ENCODE measurements at regions not wholly inside any gene's neighbourhood (a gene's known extent, or its start where the extent isn't known, plus 50 kb on each side); places are given as distances from the start of the nearest gene placed in this dataset.

GRCh38 chr13:55394470-55394869 is 1746.2 kb upstream of the PRR20A start:
- no peaks in the 10 kb centered on the region for H3K4me1 ChIP-seq
- H3K36me3 ChIP-seq, result no peaks in the 10 kb centered on the region
- TF ChIP-seq CTCF (IDR thresholded peaks at IDR 0.05), result no peak
- no peak for TF ChIP-seq EP300 (IDR thresholded peaks at IDR 0.05)
- no peak for TF ChIP-seq POLR2A (IDR thresholded peaks at IDR 0.05)
- H3K27ac ChIP-seq, result no peak overlapping the region
- no peaks in the 10 kb centered on the region for H3K27me3 ChIP-seq
- peaks cover 0 to 4% (median 0%) of the 10 kb centered on the region in 4 donors for H3K9me3 ChIP-seq
- H3K4me3 ChIP-seq, result no peak overlapping the region
- WGBS, 2 donors, result 69 to 81% methylated on average over 3 of the region's 3 CpGs
- DNase-seq (ENCODE audit: low spot score in 2 of 2), result no peak

GRCh38 chr13:55402870-55403269 is 1737.8 kb upstream of the PRR20A start:
- H3K27ac ChIP-seq, result no peak overlapping the region
- no peaks in the 10 kb centered on the region for H3K36me3 ChIP-seq
- H3K4me1 ChIP-seq, result no peaks in the 10 kb centered on the region
- TF ChIP-seq EP300 (IDR thresholded peaks at IDR 0.05) (no peak), CTCF (IDR thresholded peaks at IDR 0.05) (no peak), POLR2A (IDR thresholded peaks at IDR 0.05) (no peak)
- H3K4me3 ChIP-seq, result no peak overlapping the region
- no peak for DNase-seq (ENCODE audit: low spot score in 2 of 2)
- H3K27me3 ChIP-seq, result no peaks in the 10 kb centered on the region
- no peaks in the 10 kb centered on the region for H3K9me3 ChIP-seq
- WGBS, 2 donors, result 89 to 92% methylated on average over 1 of the region's 1 CpG

DNA sequence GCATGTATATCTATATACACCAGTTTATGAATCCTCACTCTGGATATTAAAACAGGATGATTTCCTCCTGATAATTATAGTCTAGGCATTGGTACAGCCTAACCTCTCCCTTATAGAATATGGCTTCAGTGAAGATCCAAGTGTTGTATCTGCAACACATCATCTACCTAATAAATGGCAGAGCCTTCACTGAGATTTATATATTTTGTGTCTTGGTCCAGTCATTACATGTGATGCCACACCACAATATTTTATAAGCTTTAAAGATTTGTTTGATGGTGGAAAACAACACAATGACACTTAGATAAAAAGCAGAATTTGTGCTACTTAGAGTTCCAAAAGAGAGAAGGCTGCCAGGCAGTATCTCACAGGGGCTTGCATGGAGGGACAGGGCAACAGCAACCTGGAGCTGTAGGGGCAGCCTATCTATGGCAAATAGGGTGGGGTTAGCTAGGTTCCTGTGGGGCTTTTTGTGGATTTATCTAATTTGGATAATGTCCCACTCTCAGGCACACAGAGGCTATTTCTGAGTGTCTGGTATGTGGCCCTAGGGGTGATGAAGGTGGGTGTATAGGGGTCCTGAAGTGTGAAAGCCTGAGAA is 1736.7 kb upstream of the PRR20A start:
- DNase-seq (ENCODE audit: low spot score in 2 of 2), result no peak
- no peak for TF ChIP-seq EP300 (IDR thresholded peaks at IDR 0.05)
- TF ChIP-seq POLR2A (IDR thresholded peaks at IDR 0.05), result no peak
- no peak for TF ChIP-seq CTCF (IDR thresholded peaks at IDR 0.05)
- Histone ChIP-seq H3K36me3 (no peaks in the 10 kb centered on the region), H3K4me3 (no peak overlapping the region), H3K4me1 (no peaks in the 10 kb centered on the region), H3K27ac (no peak overlapping the region), H3K9me3 (no peaks in the 10 kb centered on the region), H3K27me3 (no peaks in the 10 kb centered on the region)

- no peak overlapping the region for H3K4me3 ChIP-seq
- TF ChIP-seq CTCF (IDR thresholded peaks at IDR 0.05) (no peak), POLR2A (IDR thresholded peaks at IDR 0.05) (no peak), EP300 (IDR thresholded peaks at IDR 0.05) (no peak)
- H3K36me3 ChIP-seq, result no peaks in the 10 kb centered on the region
- DNase-seq (ENCODE audit: low spot score in 2 of 2), result no peak
- WGBS, 2 donors, result 43 to 55% methylated on average over 8 of the region's 8 CpGs
- H3K9me3 ChIP-seq, result no peaks in the 10 kb centered on the region
- no peaks in the 10 kb centered on the region for H3K27me3 ChIP-seq
- no peak overlapping the region for H3K27ac ChIP-seq
- no peaks in the 10 kb centered on the region for H3K4me1 ChIP-seq
Observed at GRCh38 chr13:55410398-55411330, 1730.1 kb upstream of the PRR20A start.

- no peak for TF ChIP-seq CTCF (IDR thresholded peaks at IDR 0.05)
- no peak for TF ChIP-seq POLR2A (IDR thresholded peaks at IDR 0.05)
- no peak for TF ChIP-seq EP300 (IDR thresholded peaks at IDR 0.05)
- H3K9me3 ChIP-seq, result no peaks in the 10 kb centered on the region
Observed at GRCh38 chr13:55418095-55418494, 1722.6 kb upstream of the PRR20A start.

More at GRCh38 chr13:55418095-55418494, 1722.6 kb upstream of the PRR20A start:
- WGBS, 2 donors, result 36 to 46% methylated on average over 2 of the region's 2 CpGs
- H3K36me3 ChIP-seq, result no peaks in the 10 kb centered on the region
- H3K27me3 ChIP-seq, result no peaks in the 10 kb centered on the region
- H3K27ac ChIP-seq, result no peak overlapping the region
- no peak overlapping the region for H3K4me3 ChIP-seq
- DNase-seq (ENCODE audit: low spot score in 2 of 2), result no peak
- H3K4me1 ChIP-seq, result no peaks in the 10 kb centered on the region

All from tibial nerve (tissue), 4 donors.